Epithelial cell of esophagus (primary cell): ENCODE measurements at regions not wholly inside any gene's neighbourhood (a gene's known extent, or its start where the extent isn't known, plus 50 kb on each side); places are given as distances from the start of the nearest gene placed in this dataset.
A peak's percentile ranks its signal among the peaks of the same experiment; 100 is the strongest.
"Not testable (repeated sequence)": the region's sequence is repeated elsewhere in the genome, so short reads cannot be mapped to it uniquely, and the experiment has no call there.

ENCODE experiments used
- DNase-seq: peaks from one replicate; pipeline ENCODE4 v3.0.0; 2010; ENCODE audit warnings: low read depth
- H3K4me3 ChIP-seq: 2 replicates; pipeline ENCODE4 v1.5.1; 2011; ENCODE audit warnings: mild to moderate bottlenecking, low read length, control low read depth
- TF ChIP-seq, protein P1 (sequence below): IDR thresholded peaks from 2 replicates; pipeline ENCODE4 v1.5.1; 2011; ENCODE audit warnings: low read depth, mild to moderate bottlenecking, low read length, control low read depth, inconsistent platforms; ENCODE audit not compliant: insufficient read depth; ENCODE audit errors: missing control alignments

DNA sequence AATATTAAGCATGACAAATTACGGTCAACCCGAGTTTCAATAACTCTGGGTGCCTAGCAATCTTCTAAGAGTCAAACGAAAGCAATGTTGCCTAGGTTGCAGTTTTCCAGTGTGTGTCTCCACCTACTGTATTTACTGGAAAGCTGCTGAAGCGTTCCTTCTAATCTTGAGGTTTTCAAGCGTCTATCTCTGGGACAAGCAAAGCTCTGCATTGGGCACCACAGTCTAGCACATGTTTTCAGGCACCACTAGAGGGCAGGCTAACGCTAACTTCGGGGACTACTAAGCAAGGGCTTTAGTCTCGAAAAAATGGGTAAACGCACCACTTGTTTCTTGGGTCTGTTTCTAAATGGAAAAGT, 82.7 kb upstream of the KIF2A start:
- not testable (repeated sequence) for DNase-seq, H3K4me3 ChIP-seq
- TF ChIP-seq, protein P1, sequence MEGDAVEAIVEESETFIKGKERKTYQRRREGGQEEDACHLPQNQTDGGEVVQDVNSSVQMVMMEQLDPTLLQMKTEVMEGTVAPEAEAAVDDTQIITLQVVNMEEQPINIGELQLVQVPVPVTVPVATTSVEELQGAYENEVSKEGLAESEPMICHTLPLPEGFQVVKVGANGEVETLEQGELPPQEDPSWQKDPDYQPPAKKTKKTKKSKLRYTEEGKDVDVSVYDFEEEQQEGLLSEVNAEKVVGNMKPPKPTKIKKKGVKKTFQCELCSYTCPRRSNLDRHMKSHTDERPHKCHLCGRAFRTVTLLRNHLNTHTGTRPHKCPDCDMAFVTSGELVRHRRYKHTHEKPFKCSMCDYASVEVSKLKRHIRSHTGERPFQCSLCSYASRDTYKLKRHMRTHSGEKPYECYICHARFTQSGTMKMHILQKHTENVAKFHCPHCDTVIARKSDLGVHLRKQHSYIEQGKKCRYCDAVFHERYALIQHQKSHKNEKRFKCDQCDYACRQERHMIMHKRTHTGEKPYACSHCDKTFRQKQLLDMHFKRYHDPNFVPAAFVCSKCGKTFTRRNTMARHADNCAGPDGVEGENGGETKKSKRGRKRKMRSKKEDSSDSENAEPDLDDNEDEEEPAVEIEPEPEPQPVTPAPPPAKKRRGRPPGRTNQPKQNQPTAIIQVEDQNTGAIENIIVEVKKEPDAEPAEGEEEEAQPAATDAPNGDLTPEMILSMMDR = peak; percentile 43

DNA sequence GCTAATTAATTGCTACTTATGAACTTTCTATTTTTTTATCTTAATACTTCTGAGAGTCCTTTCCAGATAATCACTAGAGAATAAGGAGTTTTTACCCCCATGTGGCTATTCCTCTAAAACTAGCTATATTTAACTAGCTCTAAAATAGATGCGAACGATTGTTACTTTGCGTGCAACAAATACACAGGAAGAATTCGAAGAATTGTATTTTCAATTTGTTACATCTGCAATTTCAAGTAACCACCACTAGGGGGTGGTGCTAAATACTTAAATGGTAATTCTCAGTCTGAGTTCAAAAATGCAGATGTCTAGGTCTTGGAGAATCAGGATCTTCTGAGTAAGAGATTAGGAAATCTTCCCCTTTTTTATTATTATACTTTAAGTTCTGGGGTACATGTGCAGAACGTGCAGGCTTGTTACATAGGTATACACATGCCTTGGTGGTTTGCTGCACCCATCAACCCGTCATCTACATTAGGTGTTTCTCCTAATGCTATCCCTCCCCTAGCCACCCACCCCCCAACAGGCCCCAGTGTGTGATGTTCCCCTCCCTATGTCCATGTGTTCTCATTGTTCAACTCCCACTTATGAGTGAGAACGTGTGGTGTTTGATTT, 80.9 kb upstream of the KIF2A start:
- H3K4me3 ChIP-seq, DNase-seq: not testable (repeated sequence)

DNA sequence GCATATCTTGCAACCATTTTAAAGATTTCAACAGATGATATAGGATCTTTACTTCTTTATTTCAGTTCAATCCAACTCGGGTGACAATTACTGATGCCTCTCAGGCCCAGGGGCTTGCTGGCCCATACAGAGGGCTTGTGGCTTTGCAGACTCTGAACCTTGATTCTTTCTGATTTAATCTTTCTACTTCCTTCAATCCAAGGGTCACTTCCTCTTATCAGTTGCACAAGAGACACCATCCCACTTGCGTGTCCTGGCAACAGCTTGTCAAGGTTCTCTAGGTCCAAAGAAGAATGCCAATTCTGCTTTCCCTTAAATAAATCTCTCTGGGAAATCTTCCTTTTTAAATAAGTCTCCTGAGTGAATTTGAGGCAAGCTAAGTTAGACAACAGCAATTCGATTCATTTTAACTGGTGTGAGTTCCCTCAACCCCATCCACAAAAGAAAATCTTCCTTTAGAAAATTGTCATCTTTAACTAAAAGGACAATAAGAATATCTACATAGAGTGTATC, 75.1 kb upstream of the KIF2A start:
- DNase-seq = not testable (repeated sequence)

DNA sequence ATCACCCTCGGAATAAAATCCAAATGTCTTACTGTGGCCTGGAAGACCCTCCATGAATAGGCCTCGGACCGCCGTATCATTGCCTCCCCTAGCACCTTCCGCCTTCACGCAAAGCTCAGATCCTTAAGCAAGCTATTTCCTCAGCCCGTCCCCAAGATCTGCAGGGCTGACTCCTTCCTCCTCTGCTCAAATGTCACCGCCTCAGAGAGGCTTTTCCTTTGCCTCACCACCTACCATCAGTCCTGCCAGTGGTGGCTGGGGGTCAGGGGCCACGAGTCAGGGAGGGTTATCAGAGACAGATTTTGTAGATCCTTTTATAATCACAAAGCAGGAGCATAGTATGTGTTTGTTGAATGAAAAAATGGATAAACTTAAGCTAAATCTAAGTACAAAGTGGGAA, 74.4 kb upstream of the KIF2A start:
- TF ChIP-seq, protein P1 = no peak
- H3K4me3 ChIP-seq = no peak overlapping the region
- DNase-seq = no peak

More for the DNA sequence above, 75.1 kb upstream of the KIF2A start:
- not testable (repeated sequence) for H3K4me3 ChIP-seq

DNA sequence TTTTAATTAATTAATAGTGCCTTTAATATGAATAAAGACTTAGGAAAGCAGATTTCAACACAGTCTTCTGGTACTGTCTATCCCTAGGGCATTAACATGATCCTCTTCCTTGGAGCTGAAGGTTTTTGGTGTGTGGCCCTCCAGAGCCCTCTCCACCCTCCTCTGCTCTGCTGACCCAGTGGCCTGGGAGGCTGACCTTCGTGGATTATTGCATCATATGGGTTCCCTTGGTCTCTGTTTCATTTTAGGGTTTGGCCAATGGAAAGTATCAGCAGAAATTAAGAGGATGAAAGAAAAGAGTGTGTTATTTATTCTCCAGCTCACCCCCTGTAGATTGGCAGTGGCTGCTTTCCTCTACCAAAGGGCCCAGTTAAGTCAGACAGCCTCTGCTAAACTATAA, 73.8 kb upstream of the KIF2A start:
- not testable (repeated sequence) for DNase-seq

DNA sequence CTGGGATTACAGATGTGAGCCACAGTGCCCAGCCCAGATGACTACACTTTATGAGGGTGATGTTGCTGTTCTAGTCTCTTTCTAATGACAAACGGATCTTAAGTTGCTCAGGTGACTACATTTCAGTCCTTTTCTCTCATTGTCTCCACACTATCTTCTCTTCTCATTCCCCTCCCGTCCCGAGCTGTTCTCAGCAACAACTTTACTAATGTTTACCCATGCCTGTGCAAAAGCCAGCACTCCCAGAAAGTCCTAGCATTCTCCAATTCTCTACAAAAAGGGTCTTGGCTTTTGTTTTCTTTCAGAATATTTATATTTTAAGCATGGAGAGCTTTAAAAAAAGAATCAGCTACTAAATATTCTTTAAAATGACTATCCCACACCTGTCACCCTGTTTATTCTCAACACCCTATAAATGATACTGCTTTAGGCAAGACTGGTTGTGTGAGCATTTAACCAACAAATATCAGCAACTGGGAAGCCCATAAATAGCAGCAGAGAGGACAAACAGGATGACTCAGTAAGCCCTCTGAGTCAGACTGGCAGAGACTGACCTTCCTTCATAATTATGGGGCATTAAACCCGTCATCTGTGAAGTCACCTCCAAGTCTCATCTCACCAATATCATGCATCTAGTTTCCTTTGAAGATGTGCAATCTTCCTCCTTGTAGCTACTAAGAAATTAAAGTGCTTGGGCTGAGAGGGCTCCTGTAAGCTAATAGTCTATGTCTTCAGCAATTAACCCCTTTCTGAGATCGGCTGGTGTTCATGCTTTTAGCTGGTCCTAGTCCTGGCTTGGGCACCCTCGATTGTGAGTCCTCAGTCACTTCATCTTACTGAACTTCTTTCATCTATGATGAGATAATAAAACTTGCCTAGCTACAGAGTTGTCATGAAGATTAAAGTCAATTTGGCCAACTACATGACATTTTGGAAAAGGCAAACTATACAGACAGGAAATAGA, 72.6 kb upstream of the KIF2A start:
- DNase-seq = peak; percentile 85
- not testable (repeated sequence) for H3K4me3 ChIP-seq

More for the DNA sequence above, 73.8 kb upstream of the KIF2A start:
- not testable (repeated sequence) for H3K4me3 ChIP-seq

DNA sequence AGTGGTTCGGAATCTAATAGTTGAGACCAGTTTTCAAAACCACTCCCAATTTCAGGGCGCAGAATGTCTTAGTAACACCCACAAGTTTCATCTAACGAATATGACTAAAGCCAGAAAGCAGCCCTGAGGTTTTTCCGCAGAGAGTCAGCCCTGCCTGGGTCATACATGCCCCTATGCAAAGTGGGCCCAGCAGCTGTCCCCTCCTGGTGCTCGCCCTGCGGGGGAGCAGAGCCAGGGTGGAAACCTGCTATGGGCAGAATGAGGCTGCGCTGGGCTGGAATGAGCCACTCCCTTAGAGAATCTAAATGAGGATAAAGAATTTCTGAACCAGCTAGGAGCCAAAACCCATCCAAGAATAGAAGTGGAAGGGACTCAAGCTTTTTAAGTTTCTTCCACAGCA, 69.4 kb upstream of the KIF2A start:
- DNase-seq, H3K4me3 ChIP-seq: not testable (repeated sequence)

DNA sequence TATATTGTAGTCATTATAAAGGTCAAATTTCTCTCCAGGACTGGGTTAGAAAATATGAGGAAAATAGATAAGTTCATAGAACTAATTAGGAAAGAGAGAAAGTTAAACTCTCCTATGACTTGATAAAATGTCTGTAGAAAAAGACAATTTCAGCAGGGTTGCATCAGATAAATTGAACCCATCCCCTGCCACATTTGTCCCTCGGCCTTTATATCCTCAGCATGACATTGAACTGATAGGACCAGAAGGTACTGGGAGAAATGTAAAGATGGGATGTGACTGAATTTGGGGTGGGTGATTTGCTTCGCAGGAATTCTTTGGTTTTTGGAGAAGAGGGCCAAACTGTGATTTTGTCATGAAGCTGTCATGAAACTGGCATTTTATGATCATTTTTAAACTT, 68.1 kb upstream of the KIF2A start:
- not testable (repeated sequence) for DNase-seq, H3K4me3 ChIP-seq

DNA sequence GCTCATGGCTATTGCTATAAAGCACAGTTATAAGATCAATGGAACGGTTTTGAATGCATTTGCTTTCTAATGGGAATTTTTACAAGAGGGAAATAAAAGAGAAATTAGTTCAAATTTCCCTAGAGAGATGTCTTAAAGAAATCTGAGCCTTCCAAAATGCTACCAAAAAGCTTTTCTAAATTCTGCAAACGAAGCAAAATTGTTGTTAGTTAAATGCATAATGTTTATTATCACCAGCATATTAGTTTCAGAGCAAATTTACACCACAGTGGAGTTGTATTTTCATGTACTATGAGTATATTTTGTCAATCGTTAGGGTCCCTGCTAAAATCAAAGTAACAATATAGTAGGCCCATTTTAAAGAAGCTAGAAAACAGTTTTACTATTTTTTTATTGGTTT, 67.4 kb upstream of the KIF2A start:
- not testable (repeated sequence) for DNase-seq, H3K4me3 ChIP-seq

DNA sequence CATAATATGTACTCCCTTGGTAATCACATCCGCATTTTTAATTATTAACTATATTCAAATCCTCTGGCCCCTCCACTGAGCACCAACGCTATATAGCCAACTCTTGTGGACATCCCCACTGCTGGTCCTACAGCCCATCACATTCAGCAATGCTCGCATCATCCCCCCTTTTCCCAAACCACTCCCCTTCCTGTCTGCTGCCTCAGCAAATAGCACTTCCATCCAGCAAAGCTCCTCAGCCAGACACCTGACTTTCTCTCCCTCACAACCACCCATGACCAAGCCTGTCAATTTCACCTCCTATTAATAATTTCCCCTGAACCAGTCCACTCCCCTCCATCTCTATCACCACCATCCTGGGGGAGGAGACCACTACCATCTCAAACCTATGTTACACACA, 65.5 kb upstream of the KIF2A start:
- not testable (repeated sequence) for DNase-seq, H3K4me3 ChIP-seq

DNA sequence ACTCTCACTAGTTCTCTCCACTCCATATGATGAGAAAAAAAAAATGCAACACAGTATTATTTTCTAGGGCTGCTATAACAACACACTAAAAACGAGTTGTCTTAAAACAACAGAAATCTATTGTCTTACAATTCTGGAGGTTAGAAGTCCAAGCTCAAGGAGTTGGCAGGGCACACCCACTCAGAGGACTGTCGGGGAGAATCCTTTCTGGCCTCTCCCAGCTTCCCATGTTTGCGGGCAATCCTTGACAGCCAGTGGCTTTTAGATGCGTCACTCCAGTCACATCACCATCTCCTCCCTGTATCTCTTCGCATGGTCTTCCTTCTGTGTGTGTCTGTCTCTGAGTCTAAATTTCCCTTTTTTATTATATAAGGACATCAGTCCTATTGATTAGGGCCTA, 64.0 kb upstream of the KIF2A start:
- H3K4me3 ChIP-seq, DNase-seq: not testable (repeated sequence)

DNA sequence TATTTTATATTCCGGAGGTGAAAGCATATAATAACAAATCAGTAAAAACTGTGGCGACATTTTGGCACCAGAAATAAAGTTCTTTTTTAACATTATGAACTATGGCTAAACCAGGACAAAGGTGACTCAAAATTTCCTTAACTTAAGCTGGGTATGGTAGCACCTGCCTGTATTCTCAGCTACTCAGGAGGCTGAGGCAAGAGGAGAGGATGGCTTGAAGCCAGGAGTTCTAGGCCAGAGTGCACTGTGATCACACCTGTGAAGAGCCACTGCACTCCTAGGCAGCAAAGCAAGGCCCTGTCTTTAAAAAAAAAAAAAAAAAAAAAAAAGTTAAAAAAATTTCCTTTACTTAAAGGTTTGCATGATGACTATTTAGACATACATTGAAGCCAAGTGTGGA, 63.0 kb upstream of the KIF2A start:
- not testable (repeated sequence) for H3K4me3 ChIP-seq, DNase-seq

DNA sequence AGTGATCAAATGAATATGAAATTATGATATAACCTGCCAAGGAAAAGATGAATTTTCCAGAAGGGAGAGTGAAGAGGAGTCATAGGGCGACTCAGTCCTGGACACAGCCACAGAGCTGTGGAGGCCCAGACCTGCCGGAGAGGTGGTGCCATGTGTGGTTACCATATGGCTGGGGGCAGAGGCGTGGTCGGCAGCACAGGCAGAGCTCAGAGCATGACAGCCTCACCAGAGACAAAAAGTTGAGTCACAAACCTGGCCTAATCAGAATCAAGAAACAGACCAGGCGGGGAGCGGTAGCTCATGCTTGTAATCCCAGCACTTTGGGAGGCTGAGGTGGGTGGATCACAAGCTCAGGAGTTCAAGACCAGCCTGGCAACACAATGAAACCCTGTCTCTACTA, 57.8 kb upstream of the KIF2A start:
- not testable (repeated sequence) for H3K4me3 ChIP-seq
- DNase-seq = peak; percentile 89

DNA sequence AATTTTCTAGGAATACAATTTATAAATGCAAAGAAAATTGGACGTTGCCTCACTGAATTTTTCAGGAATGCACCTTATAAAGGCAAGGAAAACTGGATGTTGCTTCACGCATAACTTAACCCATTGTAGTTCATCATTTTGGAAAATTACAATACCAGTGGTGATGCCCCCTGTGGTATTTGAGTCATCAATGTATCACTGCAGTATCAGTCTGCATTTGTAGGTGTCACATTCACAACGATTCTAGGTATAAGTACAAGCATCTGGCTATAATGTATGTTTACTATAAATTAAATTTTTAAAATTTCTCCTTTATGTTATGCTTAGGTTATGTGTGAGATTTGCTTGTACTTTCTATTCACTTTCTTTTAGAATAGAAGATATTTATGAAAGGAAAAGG, 55.9 kb upstream of the KIF2A start:
- DNase-seq = not testable (repeated sequence)

DNA sequence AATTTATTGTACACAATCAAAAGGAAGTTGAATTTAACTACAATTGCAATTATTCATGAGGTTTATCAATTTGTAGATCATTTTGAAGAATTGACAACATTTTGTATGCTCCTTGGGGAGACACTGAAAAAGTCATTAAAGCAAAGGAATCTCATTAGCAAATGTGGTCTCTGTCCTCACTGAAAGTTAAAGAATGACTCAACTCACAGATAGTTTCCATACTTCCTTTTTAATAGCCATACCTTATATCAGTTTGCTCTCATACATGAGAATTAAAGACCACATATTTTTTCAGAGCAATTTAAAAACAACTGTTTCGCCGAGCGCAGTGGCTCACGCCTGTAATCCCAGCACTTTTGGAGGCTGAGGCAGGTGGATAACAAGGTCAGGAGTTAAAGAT, 55.1 kb upstream of the KIF2A start:
- DNase-seq = not testable (repeated sequence)

More for the DNA sequence above, 55.9 kb upstream of the KIF2A start:
- not testable (repeated sequence) for H3K4me3 ChIP-seq

DNA sequence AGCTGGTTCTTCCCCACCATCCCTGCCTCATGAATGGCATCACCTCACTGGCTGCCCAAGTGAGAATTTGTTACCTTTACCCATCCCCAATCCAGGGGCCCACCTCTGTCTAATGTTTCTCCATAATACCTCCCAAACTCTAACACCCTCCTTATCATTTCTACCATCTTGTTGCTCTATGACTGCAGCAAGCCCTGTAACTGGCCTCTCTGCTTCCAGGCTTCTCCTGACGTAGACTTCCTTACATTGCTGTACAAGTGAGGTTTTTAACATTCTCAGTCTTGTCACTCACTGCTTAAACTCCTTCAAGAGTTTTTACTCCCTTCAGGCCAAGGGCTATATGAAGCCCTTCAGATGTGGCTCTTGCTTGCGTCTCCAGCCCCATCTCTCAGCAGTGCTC, 53.5 kb upstream of the KIF2A start:
- not testable (repeated sequence) for H3K4me3 ChIP-seq, DNase-seq

More for the DNA sequence above, 55.1 kb upstream of the KIF2A start:
- not testable (repeated sequence) for H3K4me3 ChIP-seq

DNA sequence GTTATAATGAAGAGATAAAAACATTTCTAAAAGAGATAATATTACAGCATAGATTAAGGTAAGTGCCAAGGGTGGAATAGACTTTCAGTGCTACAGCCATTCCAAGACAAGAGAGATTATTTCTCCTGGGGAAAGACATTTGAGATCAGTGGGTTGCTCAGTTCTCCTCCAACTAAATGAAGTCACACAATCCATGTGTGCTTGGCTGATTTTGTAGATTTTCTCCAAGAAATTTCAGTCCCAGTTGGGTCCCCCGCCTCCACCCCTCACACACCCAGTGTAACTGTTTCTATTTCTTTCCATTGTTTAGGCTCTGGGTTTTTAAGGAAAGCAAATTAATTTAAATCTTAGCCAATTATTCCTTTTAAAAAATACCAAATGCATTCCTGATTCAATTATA, 50.5 kb upstream of the KIF2A start:
- DNase-seq, H3K4me3 ChIP-seq: not testable (repeated sequence)
